Omental fat pad (tissue), 3 donors: ENCODE measurements at regions not wholly inside any gene's neighbourhood (a gene's known extent, or its start where the extent isn't known, plus 50 kb on each side); places are given as distances from the start of the nearest gene placed in this dataset.

ENCODE experiments used
- ATAC-seq: fragments of 150-250 bp; one replicate; pipeline ENCODE4 v1.9.1; 2016; ENCODE audit warnings: mild to moderate bottlenecking, moderate library complexity; ENCODE audit not compliant: low FRiP score
- DNase-seq: peaks from one replicate; pipeline ENCODE4 v3.0.0-alpha.2; 2019; ENCODE audit warnings: low spot score
- CTCF ChIP-seq, 3 donors: fragments of 450-650 bp; IDR thresholded peaks; one replicate each; pipeline ENCODE4 v1.5.1; 2016 to 2017; ENCODE audit warnings: antibody characterized with exemption in 3 of 3, mild to moderate bottlenecking in 3 of 3, moderate library complexity in 2 of 3

DNA sequence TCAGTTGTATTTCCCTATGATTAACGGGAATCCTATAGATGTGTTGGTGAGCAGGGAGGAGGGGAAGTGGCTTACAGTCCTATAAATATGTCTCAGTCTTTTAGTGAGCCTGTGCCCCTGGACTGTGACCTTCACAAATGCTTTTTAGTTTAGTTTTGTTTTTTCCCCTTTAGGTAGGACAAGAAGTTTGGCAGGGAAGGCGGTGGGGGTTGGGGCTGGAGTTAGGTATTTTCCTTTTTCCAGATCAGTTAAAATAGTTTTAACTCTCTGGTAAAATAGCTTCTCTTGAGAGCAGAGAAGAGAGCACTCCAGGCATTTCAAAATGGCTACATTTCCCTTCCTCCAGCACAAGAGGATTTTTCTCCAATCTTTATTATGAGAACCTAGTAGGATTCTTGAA, 272.1 kb downstream of the SPATA31D1 start:
- ATAC-seq: no peak
- TF ChIP-seq CTCF (IDR thresholded peaks at IDR 0.05): no peak
- no peak for DNase-seq

GRCh38 chr9:82263619-82264018, 275.0 kb downstream of the SPATA31D1 start:
- TF ChIP-seq CTCF (IDR thresholded peaks at IDR 0.05): no peak
- no peak for DNase-seq
- no peak for ATAC-seq

GRCh38 chr9:82271106-82271561, 282.6 kb downstream of the SPATA31D1 start:
- DNase-seq: no peak
- ATAC-seq: no peak
- no peak for TF ChIP-seq CTCF (IDR thresholded peaks at IDR 0.05)

DNA sequence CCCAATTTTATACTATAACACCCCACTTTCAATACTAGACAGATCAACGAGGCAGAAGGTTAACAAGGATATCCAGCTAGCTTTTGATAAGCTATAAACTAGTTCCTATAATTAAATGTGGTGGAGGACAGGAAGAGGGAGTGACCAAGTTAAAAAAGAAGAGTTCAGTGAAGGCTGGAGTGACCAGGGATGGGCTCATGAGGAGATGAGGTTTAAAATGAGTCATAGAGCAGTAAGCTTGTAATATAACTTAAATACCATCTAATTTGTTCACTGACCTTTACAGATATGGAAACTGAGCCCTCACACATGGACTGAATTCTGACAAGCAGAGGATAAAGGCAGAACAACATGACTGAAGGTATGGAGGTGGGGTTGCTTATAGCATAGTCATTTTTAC, 284.5 kb downstream of the SPATA31D1 start:
- no peak for DNase-seq
- no peak for TF ChIP-seq CTCF (IDR thresholded peaks at IDR 0.05)
- no peak for ATAC-seq

GRCh38 chr9:82275258-82275927, 286.8 kb downstream of the SPATA31D1 start:
- TF ChIP-seq CTCF (IDR thresholded peaks at IDR 0.05): no peak
- ATAC-seq (no peak), DNase-seq (no peak)

- ATAC-seq (no peak), DNase-seq (no peak)
- no peak for TF ChIP-seq CTCF (IDR thresholded peaks at IDR 0.05)
Observed at GRCh38 chr9:82281066-82281465, 292.5 kb downstream of the SPATA31D1 start.

DNA sequence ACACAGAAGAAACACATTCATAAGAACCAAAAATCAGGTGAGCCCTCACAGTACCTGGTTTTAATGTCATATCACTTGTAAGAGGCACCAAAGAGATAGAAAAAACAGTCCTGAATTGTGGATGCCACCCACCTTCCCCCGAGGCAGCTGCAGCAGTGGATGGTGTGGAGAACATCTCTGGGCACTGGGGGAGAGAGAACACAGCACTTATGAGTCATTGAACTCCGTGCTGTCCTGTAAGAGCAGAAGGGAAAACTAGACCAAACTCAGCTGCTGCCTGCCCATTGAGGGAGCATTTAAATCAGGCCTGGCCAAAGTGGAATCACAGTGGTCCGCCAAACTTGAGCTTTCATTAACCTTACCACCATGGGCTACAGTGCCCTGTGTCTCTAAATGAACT, 296.2 kb downstream of the SPATA31D1 start:
- no peak for TF ChIP-seq CTCF (IDR thresholded peaks at IDR 0.05)
- no peak for ATAC-seq

More for the DNA sequence above, 296.2 kb downstream of the SPATA31D1 start:
- DNase-seq: no peak
